ELF-1 (cell line): ENCODE measurements at regions not wholly inside any gene's neighbourhood (a gene's known extent, or its start where the extent isn't known, plus 50 kb on each side); places are given as distances from the start of the nearest gene placed in this dataset.
A peak's percentile ranks its signal among the peaks of the same experiment; 100 is the strongest.

Experiments used
- DNase-seq: peaks from one replicate; pipeline ENCODE4 v3.0.0-alpha.2; 2016; ENCODE audit warnings: low read depth, low spot score

GRCh38 chr5:4797445-4797844, 342.7 kb upstream of the ADAMTS16 start:
- DNase-seq = no peak

GRCh38 chr5:4802044-4802443, 338.1 kb upstream of the ADAMTS16 start:
- DNase-seq = peak; percentile 24

GRCh38 chr5:4804691-4805360, 335.3 kb upstream of the ADAMTS16 start:
- DNase-seq = no peak

GRCh38 chr5:4815002-4815401, 325.1 kb upstream of the ADAMTS16 start:
- DNase-seq = no peak

GRCh38 chr5:4817767-4818166, 322.4 kb upstream of the ADAMTS16 start:
- no peak for DNase-seq

GRCh38 chr5:4831325-4831724, 308.8 kb upstream of the ADAMTS16 start:
- DNase-seq = no peak

GRCh38 chr5:4832471-4832870, 307.7 kb upstream of the ADAMTS16 start:
- no peak for DNase-seq

GRCh38 chr5:4833104-4833738, 306.9 kb upstream of the ADAMTS16 start:
- DNase-seq = no peak

GRCh38 chr5:4837489-4838058, 302.6 kb upstream of the ADAMTS16 start:
- DNase-seq = no peak

- DNase-seq = no peak
Measured at GRCh38 chr5:4845221-4845620, 294.9 kb upstream of the ADAMTS16 start.

GRCh38 chr5:4847766-4848165, 292.4 kb upstream of the ADAMTS16 start:
- no peak for DNase-seq

GRCh38 chr5:4855036-4855435, 285.1 kb upstream of the ADAMTS16 start:
- peak; percentile 74 for DNase-seq

- no peak for DNase-seq
Measured at GRCh38 chr5:4855880-4856279, 284.2 kb upstream of the ADAMTS16 start.

- no peak for DNase-seq
Measured at GRCh38 chr5:4857761-4858160, 282.4 kb upstream of the ADAMTS16 start.

GRCh38 chr5:4859500-4860235, 280.5 kb upstream of the ADAMTS16 start:
- no peak for DNase-seq

- DNase-seq = no peak
Measured at GRCh38 chr5:4860631-4861030, 279.5 kb upstream of the ADAMTS16 start.

GRCh38 chr5:4862500-4862899, 277.6 kb upstream of the ADAMTS16 start:
- DNase-seq = no peak

- no peak for DNase-seq
Measured at GRCh38 chr5:4866131-4866659, 273.9 kb upstream of the ADAMTS16 start.

GRCh38 chr5:4866817-4867216, 273.3 kb upstream of the ADAMTS16 start:
- no peak for DNase-seq

- peak; percentile 64 for DNase-seq
Measured at GRCh38 chr5:4868140-4868735, 271.9 kb upstream of the ADAMTS16 start.

GRCh38 chr5:4873652-4874051, 266.5 kb upstream of the ADAMTS16 start:
- DNase-seq = no peak

GRCh38 chr5:4874097-4874496, 266.0 kb upstream of the ADAMTS16 start:
- no peak for DNase-seq
